ENCODE measurements at regions not wholly inside any gene's neighbourhood (a gene's known extent, or its start where the extent isn't known, plus 50 kb on each side); places are given as distances from the start of the nearest gene placed in this dataset.

DNA sequence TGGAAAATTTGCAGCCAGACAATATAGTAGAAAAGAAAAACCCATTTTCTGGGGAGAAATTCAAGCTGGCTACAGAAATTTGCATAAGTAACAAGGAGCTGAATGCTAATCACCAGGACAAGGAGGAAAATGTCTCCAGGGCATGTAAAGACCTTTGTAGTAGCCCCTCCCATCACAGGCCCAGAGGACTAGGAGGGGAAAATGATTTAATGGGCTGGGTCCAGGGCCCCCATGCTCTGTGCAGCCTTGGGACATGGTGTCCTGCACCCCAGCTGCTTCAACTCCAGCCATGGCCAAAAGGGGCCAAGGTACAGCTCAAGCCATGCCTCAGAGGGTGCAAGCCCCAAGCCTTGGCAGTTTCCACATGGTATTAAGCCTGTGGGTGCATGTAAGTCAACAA, 197.6 kb upstream of the POU1F1 start:
- H2AFZ ChIP-seq (ENCODE audit: low read depth, low read length), result no peak overlapping the region
- H3K4me2 ChIP-seq (ENCODE audit: low read length), result no peak overlapping the region
- no peak overlapping the region for H3K4me3 ChIP-seq (ENCODE audit: low read length)
- H3K27ac ChIP-seq (ENCODE audit: low read length), result no peak overlapping the region
- H3K36me3 ChIP-seq (replicated peaks; ENCODE audit: low read depth, low read length), result no peaks in the 10 kb centered on the region
- no peak overlapping the region for H3K9ac ChIP-seq (ENCODE audit: low read length)
- no peaks in the 10 kb centered on the region for H3K27me3 ChIP-seq (ENCODE audit: low read depth, low read length)
- no peak for TF ChIP-seq EZH2phosphoT487 (IDR thresholded peaks at IDR 0.05; ENCODE audit: low read depth)
- TF ChIP-seq, protein P1, sequence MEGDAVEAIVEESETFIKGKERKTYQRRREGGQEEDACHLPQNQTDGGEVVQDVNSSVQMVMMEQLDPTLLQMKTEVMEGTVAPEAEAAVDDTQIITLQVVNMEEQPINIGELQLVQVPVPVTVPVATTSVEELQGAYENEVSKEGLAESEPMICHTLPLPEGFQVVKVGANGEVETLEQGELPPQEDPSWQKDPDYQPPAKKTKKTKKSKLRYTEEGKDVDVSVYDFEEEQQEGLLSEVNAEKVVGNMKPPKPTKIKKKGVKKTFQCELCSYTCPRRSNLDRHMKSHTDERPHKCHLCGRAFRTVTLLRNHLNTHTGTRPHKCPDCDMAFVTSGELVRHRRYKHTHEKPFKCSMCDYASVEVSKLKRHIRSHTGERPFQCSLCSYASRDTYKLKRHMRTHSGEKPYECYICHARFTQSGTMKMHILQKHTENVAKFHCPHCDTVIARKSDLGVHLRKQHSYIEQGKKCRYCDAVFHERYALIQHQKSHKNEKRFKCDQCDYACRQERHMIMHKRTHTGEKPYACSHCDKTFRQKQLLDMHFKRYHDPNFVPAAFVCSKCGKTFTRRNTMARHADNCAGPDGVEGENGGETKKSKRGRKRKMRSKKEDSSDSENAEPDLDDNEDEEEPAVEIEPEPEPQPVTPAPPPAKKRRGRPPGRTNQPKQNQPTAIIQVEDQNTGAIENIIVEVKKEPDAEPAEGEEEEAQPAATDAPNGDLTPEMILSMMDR (IDR thresholded peaks at IDR 0.05; ENCODE audit: low read depth, low read length), result no peak
- no peaks in the 10 kb centered on the region for H3K79me2 ChIP-seq (ENCODE audit: low read length)
- H3K4me1 ChIP-seq (ENCODE audit: low read length), result no peaks in the 10 kb centered on the region
- no peaks in the 10 kb centered on the region for H4K20me1 ChIP-seq (ENCODE audit: insufficient read depth, low read length)
- H3K9me3 ChIP-seq (ENCODE audit: insufficient read depth, low read length), result no peaks in the 10 kb centered on the region

- Histone ChIP-seq H3K4me1 (ENCODE audit: low read length) (no peaks in the 10 kb centered on the region), H3K27ac (ENCODE audit: low read length) (no peak overlapping the region), H3K4me3 (ENCODE audit: low read length) (no peak overlapping the region), H3K36me3 (replicated peaks; ENCODE audit: low read depth, low read length) (no peaks in the 10 kb centered on the region), H3K9ac (ENCODE audit: low read length) (no peak overlapping the region), H3K79me2 (ENCODE audit: low read length) (no peaks in the 10 kb centered on the region), H3K27me3 (ENCODE audit: low read depth, low read length) (no peaks in the 10 kb centered on the region), H4K20me1 (ENCODE audit: insufficient read depth, low read length) (no peaks in the 10 kb centered on the region), H2AFZ (ENCODE audit: low read depth, low read length) (no peak overlapping the region), H3K9me3 (ENCODE audit: insufficient read depth, low read length) (no peaks in the 10 kb centered on the region), H3K4me2 (ENCODE audit: low read length) (no peak overlapping the region)
- TF ChIP-seq, protein P1 (IDR thresholded peaks at IDR 0.05; ENCODE audit: low read depth, low read length), result no peak
- no peak for TF ChIP-seq EZH2phosphoT487 (IDR thresholded peaks at IDR 0.05; ENCODE audit: low read depth)
Measured at GRCh38 chr3:87468938-87469337, 192.6 kb upstream of the POU1F1 start.

DNA sequence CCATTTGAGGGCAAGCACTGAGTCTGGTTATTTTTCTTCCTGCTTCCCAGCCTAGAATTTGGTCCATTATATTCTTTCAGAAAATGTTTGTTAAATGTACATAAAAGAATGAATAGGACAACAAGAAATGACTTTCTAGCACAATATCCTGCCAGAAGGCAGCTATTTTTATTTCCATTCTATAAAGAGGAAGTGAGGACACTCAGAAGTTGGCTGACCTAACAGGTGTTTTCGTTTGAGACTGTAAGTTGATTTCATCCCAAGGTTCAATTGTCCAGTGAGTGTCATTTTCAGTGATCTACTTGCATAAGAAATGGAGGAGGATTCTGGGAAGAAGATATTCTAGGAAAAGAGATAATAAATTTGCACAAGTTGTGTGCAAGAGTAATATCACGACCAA, 191.9 kb upstream of the POU1F1 start:
- Histone ChIP-seq H3K79me2 (ENCODE audit: low read length) (no peaks in the 10 kb centered on the region), H4K20me1 (ENCODE audit: insufficient read depth, low read length) (no peaks in the 10 kb centered on the region), H3K4me3 (ENCODE audit: low read length) (no peak overlapping the region), H3K4me2 (ENCODE audit: low read length) (no peak overlapping the region), H3K9ac (ENCODE audit: low read length) (no peak overlapping the region), H3K36me3 (replicated peaks; ENCODE audit: low read depth, low read length) (no peaks in the 10 kb centered on the region), H3K27me3 (ENCODE audit: low read depth, low read length) (no peaks in the 10 kb centered on the region), H3K4me1 (ENCODE audit: low read length) (no peaks in the 10 kb centered on the region), H3K9me3 (ENCODE audit: insufficient read depth, low read length) (no peaks in the 10 kb centered on the region), H3K27ac (ENCODE audit: low read length) (no peak overlapping the region), H2AFZ (ENCODE audit: low read depth, low read length) (no peak overlapping the region)
- TF ChIP-seq, protein P1 (IDR thresholded peaks at IDR 0.05; ENCODE audit: low read depth, low read length), result no peak
- no peak for TF ChIP-seq EZH2phosphoT487 (IDR thresholded peaks at IDR 0.05; ENCODE audit: low read depth)

DNA sequence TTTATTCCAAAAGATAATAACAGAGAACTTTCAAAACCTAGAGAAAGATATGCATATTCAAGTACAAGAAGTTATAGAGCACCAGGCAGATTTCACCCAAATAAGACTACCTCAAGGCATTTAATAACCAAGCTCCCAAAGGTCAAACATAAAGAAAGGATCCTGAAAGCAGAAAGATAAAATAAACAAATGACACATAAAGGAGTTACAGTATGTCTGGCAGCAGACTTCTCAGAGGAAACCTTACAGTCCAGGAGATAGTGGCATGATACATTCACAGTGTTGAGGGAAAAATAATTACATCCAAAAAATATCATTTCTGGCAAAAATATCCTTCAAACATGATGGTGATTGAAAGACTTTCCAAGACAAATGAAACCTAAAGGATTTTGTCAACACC, 185.8 kb upstream of the POU1F1 start:
- no peaks in the 10 kb centered on the region for H4K20me1 ChIP-seq (ENCODE audit: insufficient read depth, low read length)
- H3K9me3 ChIP-seq (ENCODE audit: insufficient read depth, low read length), result no peaks in the 10 kb centered on the region
- H3K4me3 ChIP-seq (ENCODE audit: low read length), result no peak overlapping the region
- TF ChIP-seq, protein P1 (IDR thresholded peaks at IDR 0.05; ENCODE audit: low read depth, low read length), result no peak
- no peak for TF ChIP-seq EZH2phosphoT487 (IDR thresholded peaks at IDR 0.05; ENCODE audit: low read depth)
- H2AFZ ChIP-seq (ENCODE audit: low read depth, low read length), result no peak overlapping the region
- no peaks in the 10 kb centered on the region for H3K27me3 ChIP-seq (ENCODE audit: low read depth, low read length)
- H3K4me1 ChIP-seq (ENCODE audit: low read length), result no peaks in the 10 kb centered on the region
- H3K79me2 ChIP-seq (ENCODE audit: low read length), result no peaks in the 10 kb centered on the region
- no peak overlapping the region for H3K9ac ChIP-seq (ENCODE audit: low read length)
- H3K4me2 ChIP-seq (ENCODE audit: low read length), result no peak overlapping the region
- H3K36me3 ChIP-seq (replicated peaks; ENCODE audit: low read depth, low read length), result no peaks in the 10 kb centered on the region
- H3K27ac ChIP-seq (ENCODE audit: low read length), result no peak overlapping the region

Data from OCI-LY3 (cell line).